ENCODE measurements at regions not wholly inside any gene's neighbourhood (a gene's known extent, or its start where the extent isn't known, plus 50 kb on each side); places are given as distances from the start of the nearest gene placed in this dataset.

DNA sequence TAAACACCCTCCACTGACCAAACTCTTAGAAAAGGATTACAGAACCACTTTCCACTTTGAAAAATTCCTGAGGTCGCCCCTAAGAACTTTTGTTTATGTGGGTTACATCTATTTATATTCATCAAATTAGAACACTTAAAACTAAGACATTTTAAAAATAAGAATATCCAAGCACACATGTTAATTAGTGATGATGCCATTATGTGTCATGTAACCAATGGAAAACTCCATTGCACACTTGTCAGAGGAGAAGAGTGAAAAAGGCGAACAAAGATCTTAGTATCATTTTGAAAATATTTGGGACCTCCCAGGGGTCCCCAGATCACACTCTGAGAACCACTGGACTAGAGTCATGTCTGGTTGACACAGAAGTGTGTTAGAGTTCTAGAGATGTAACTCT lies 882.4 kb upstream of the AMELY start:
- no peak for TF ChIP-seq CTCF (IDR thresholded peaks at IDR 0.05)
- TF ChIP-seq EP300 (IDR thresholded peaks at IDR 0.05; ENCODE audit: low read depth) = no peak

All from transverse colon (tissue), 3 donors.